IMR-90 (cell line): ENCODE measurements at regions not wholly inside any gene's neighbourhood (a gene's known extent, or its start where the extent isn't known, plus 50 kb on each side); places are given as distances from the start of the nearest gene placed in this dataset.

Experiments used
- ATAC-seq: fragments of 200-7000 bp; cut with Tn5 transposase; 2 replicates; pipeline ENCODE4 v1.9.1; 2020; ENCODE audit warnings: low read depth, mild to moderate bottlenecking, moderate library complexity
- BruUV-seq: library from RNA; stranded (reverse); fragments of 400-500 nt; replicated peaks from 2 replicates; lab custom pipeline; 2021; lab: Mats Ljungman, UMichigan
- CTCF ChIA-PET: fragments of 300-600 bp; formaldehyde crosslinking; extraction: SDS; loops from one replicate; lab custom pipeline; 2021; ENCODE audit warnings: antibody characterized with exemption; lab: Yijun Ruan, JAX
- POLR2A ChIA-PET: fragments of 300-600 bp; sonication (Branson Sonifier 250); formaldehyde crosslinking; loops from one replicate; lab custom pipeline; 2022; ENCODE audit warnings: antibody characterized with exemption; ENCODE audit not compliant: unreplicated experiment; lab: Charles Lee
- DNase-seq: peaks from one replicate; pipeline ENCODE4 v3.0.0; 2013
- H2AFZ ChIP-seq: replicated peaks from 2 replicates; pipeline ENCODE3; 2013; ENCODE audit warnings: low read length, mild to moderate bottlenecking; ENCODE audit not compliant: poor library complexity
- H2AK5ac ChIP-seq: 2 replicates; pipeline ENCODE4 v1.6.1; 2013; ENCODE audit warnings: low read depth, low read length, inconsistent platforms
- H2AK9ac ChIP-seq: replicated peaks from 2 replicates; pipeline ENCODE3; 2013; ENCODE audit warnings: mild to moderate bottlenecking, low read depth, low read length, moderate library complexity; ENCODE audit not compliant: poor library complexity
- H2BK120ac ChIP-seq: 2 replicates; pipeline ENCODE4 v1.6.1; 2013; ENCODE audit warnings: low read depth, low read length, inconsistent platforms
- H2BK15ac ChIP-seq: 3 replicates; pipeline ENCODE4 v1.6.1; 2013; ENCODE audit warnings: low read depth, low read length, inconsistent platforms
- H2BK20ac ChIP-seq: 2 replicates; pipeline ENCODE4 v1.6.1; 2013; ENCODE audit warnings: low read depth, mild to moderate bottlenecking, inconsistent platforms, low read length, moderate library complexity
- H2BK5ac ChIP-seq: 2 replicates; pipeline ENCODE4 v1.6.1; 2013; ENCODE audit warnings: mild to moderate bottlenecking, low read depth, low read length, inconsistent platforms; ENCODE audit not compliant: poor library complexity, severe bottlenecking
- H3K14ac ChIP-seq: replicated peaks from 2 replicates; pipeline ENCODE4 v1.6.1; 2013; ENCODE audit warnings: low read depth, low read length, inconsistent platforms
- H3K18ac ChIP-seq: 2 replicates; pipeline ENCODE4 v1.6.1; 2013; ENCODE audit warnings: low read depth, low read length, control low read depth
- H3K23ac ChIP-seq: 2 replicates; pipeline ENCODE4 v1.6.1; 2013; ENCODE audit warnings: low read depth, low read length, inconsistent platforms
- H3K27ac ChIP-seq: 2 replicates; pipeline ENCODE4 v1.5.1; 2013; ENCODE audit warnings: mild to moderate bottlenecking, control low read depth, low read length; ENCODE audit not compliant: insufficient read depth
- H3K27me3 ChIP-seq: 2 replicates; pipeline ENCODE4 v1.6.1; 2013; ENCODE audit warnings: low read length; ENCODE audit not compliant: control insufficient read depth, insufficient read depth
- H3K36me3 ChIP-seq: 2 replicates; pipeline ENCODE4 v1.6.1; 2013; ENCODE audit warnings: low read length, mixed read lengths; ENCODE audit not compliant: control insufficient read depth, insufficient read depth
- H3K4ac ChIP-seq: 2 replicates; pipeline ENCODE4 v1.6.1; 2013; ENCODE audit warnings: low read depth, low read length, inconsistent platforms
- H3K4me1 ChIP-seq: 2 replicates; pipeline ENCODE4 v1.6.1; 2013; ENCODE audit warnings: low read length, mixed read lengths; ENCODE audit not compliant: control insufficient read depth, insufficient read depth
- H3K4me2 ChIP-seq: 2 replicates; pipeline ENCODE4 v1.6.1; 2013; ENCODE audit warnings: low read depth, mild to moderate bottlenecking, control low read depth, low read length, moderate library complexity
- H3K4me3 ChIP-seq: 2 replicates; pipeline ENCODE4 v1.5.1; 2013; ENCODE audit warnings: low read depth, mild to moderate bottlenecking, control low read depth, low read length, moderate library complexity; ENCODE audit not compliant: insufficient read depth
- H3K56ac ChIP-seq: 2 replicates; pipeline ENCODE4 v1.6.1; 2013; ENCODE audit warnings: low read length, inconsistent platforms; ENCODE audit not compliant: insufficient read depth; ENCODE audit errors: extremely low read depth
- H3K79me1 ChIP-seq, 2 experiments: 2 replicates each; pipeline ENCODE4 v1.6.1; 2013; ENCODE audit warnings: low read length in 2 of 2, inconsistent platforms in 1 of 2, low read depth in 1 of 2
- H3K9ac ChIP-seq: 2 replicates; pipeline ENCODE4 v1.6.1; 2013; ENCODE audit warnings: low read depth, low read length, control low read depth
- H3K9me1 ChIP-seq: 2 replicates; pipeline ENCODE4 v1.6.1; 2013; ENCODE audit warnings: low read length, inconsistent platforms; ENCODE audit not compliant: insufficient read depth
- H3K9me3 ChIP-seq: 2 replicates; pipeline ENCODE4 v1.6.1; 2013; ENCODE audit warnings: low read length; ENCODE audit not compliant: control insufficient read depth, insufficient read depth
- H4K20me1 ChIP-seq: 2 replicates; pipeline ENCODE4 v1.6.1; 2013; ENCODE audit warnings: low read length, inconsistent platforms; ENCODE audit not compliant: insufficient read depth
- H4K5ac ChIP-seq: 2 replicates; pipeline ENCODE4 v1.6.1; 2013; ENCODE audit warnings: mild to moderate bottlenecking, low read depth, low read length, control low read depth
- H4K8ac ChIP-seq, 2 experiments: 2 replicates each; pipeline ENCODE4 v1.6.1; 2013; ENCODE audit warnings: low read depth in 2 of 2, low read length in 2 of 2, control low read depth in 1 of 2, inconsistent platforms in 1 of 2
- H4K91ac ChIP-seq: 2 replicates; pipeline ENCODE4 v1.6.1; 2013; ENCODE audit warnings: low read depth, low read length, inconsistent platforms; ENCODE audit not compliant: insufficient read depth
- BHLHE40 ChIP-seq: fragments of 150-350 bp; IDR thresholded peaks from 2 replicates; pipeline ENCODE4 v1.6.1; 2016; ENCODE audit warnings: mild to moderate bottlenecking, low read depth, low read length
- ELK1 ChIP-seq: fragments of 150-350 bp; IDR thresholded peaks from 2 replicates; pipeline ENCODE4 v1.6.1; 2016; ENCODE audit warnings: low read depth, mild to moderate bottlenecking, low read length, moderate library complexity, borderline replicate concordance
- MAFK ChIP-seq: IDR thresholded peaks from 2 replicates; pipeline ENCODE4 v1.6.1; 2012; ENCODE audit warnings: low read depth, low read length, improper control_type of control experiment
- MAZ ChIP-seq: IDR thresholded peaks from 2 replicates; pipeline ENCODE4 v1.6.1; 2012; ENCODE audit warnings: low read depth, mild to moderate bottlenecking, low read length, improper control_type of control experiment, moderate library complexity, borderline replicate concordance
- POLR2A ChIP-seq: IDR thresholded peaks from 2 replicates; pipeline ENCODE4 v1.6.1; 2012; ENCODE audit warnings: mild to moderate bottlenecking, low read depth, low read length
- RAD21 ChIP-seq: IDR thresholded peaks from 2 replicates; pipeline ENCODE4 v1.6.1; 2012; ENCODE audit warnings: low read length, improper control_type of control experiment
- RCOR1 ChIP-seq: IDR thresholded peaks from 2 replicates; pipeline ENCODE4 v1.6.1; 2012; ENCODE audit warnings: mild to moderate bottlenecking, low read length, improper control_type of control experiment; ENCODE audit not compliant: insufficient replicate concordance
- USF2 ChIP-seq: fragments of 150-350 bp; IDR thresholded peaks from 2 replicates; pipeline ENCODE4 v1.6.1; 2017; ENCODE audit warnings: mild to moderate bottlenecking, antibody characterized with exemption, low read length, low read depth
- WGBS, 2 experiments: methylation state at CpG; one replicate each; pipeline versions ENCODE4 v1.1.5 to v1.1.7; 2013; ENCODE audit warnings: missing lambda C conversion rate in 2 of 2; ENCODE audit not compliant: insufficient read length in 1 of 2; ENCODE audit errors: extremely low coverage in 2 of 2; 5-methylcytosine and 5-hydroxymethylcytosine counted together
- dilution Hi-C: fragments of 300-500 bp; cut with HindIII; formaldehyde crosslinking; loops from one replicate; pipeline ENCODE4 v1.14.3; 2018; ENCODE audit warnings: low sequenced_read_pairs; ENCODE audit not compliant: unreplicated experiment
- in situ Hi-C: fragments of 300-500 bp; cut with MboI; formaldehyde crosslinking; loops from 3 replicates; pipeline ENCODE4 v1.14.3; 2019; ENCODE audit warnings: low sequenced_read_pairs, inconsistent platforms, mixed read lengths
- intact Hi-C: fragments of 100-400 bp; cut with micrococcal nuclease; formaldehyde crosslinking; loops from 2 replicates; pipeline ENCODE4 v1.10.0; 2022

DNA sequence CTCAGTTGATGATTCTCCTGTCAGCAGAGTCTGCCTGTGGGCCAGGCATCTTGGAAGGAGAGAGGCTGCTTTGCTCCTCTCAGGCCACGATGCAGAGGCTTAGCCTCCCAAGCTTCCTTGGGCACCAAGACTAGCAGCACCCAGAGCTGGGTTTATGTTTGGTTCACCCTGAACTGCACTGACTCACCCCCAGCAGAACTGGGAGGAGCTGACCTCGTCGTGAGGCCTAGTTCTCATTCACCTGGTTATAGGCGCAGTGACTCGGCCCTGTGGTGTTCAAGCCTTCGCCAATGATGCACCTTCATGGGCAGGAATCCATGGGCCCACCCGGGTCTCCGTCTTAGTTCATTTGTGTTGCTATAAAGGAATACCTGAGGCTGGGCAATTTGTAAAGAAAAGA, 122.0 kb upstream of the ZNF438 start:
- dilution Hi-C loops (no loop called here), in situ Hi-C loops (no loop called here), intact Hi-C loops (no loop called here)
- H4K8ac ChIP-seq = peak overlapping the region in 1 of 2 experiments; percentile 22; a peak in 1 of 4 replicates
- peaks cover 6% of the 10 kb centered on the region; the same call in 1 of the 2 replicates for H3K9me1 ChIP-seq
- H2BK120ac ChIP-seq = peak overlapping the region; percentile 71
- peak overlapping the region; percentile 77; the same call in 1 of the 2 replicates for H2AK5ac ChIP-seq
- no peak overlapping the region for H2BK5ac ChIP-seq
- peak overlapping the region; percentile 50 for H3K4ac ChIP-seq
- CTCF ChIA-PET = no interaction called here
- H3K36me3 ChIP-seq = no peaks in the 10 kb centered on the region
- TF ChIP-seq RCOR1 = no peak
- TF ChIP-seq ELK1 = no peak
- no peak for TF ChIP-seq BHLHE40
- no peak for TF ChIP-seq RAD21
- TF ChIP-seq MAZ = no peak
- no peak for TF ChIP-seq USF2
- TF ChIP-seq MAFK = no peak
- no peak for TF ChIP-seq POLR2A
- no peak overlapping the region for H3K18ac ChIP-seq
- H2AK9ac ChIP-seq = no peak overlapping the region
- peaks cover 7% of the 10 kb centered on the region for H3K4me1 ChIP-seq
- no peaks in the 10 kb centered on the region; a peak in 1 of 4 replicates for H3K79me1 ChIP-seq
- DNase-seq (no peak), ATAC-seq (no peak)
- H3K14ac ChIP-seq = peak overlapping the region; percentile 66
- no peaks in the 10 kb centered on the region for H3K9me3 ChIP-seq
- no TSS peak for BruUV-seq
- H2BK15ac ChIP-seq = 0 out of 3 replicates have a peak overlapping the region, but pooled peaks have one; percentile 58
- POLR2A ChIA-PET = no interaction called here
- no peak overlapping the region for H3K23ac ChIP-seq
- no peaks in the 10 kb centered on the region for H3K27me3 ChIP-seq
- H2AFZ ChIP-seq = no peak overlapping the region
- H2BK20ac ChIP-seq = peak overlapping the region; percentile 74
- H4K5ac ChIP-seq = no peak overlapping the region
- H3K4me3 ChIP-seq = no peak overlapping the region
- WGBS, 2 experiments = 93% methylated on average over 7 of the region's 8 CpGs; no CpG with 5 or more reads in 1 of the 2 experiments
- no peak overlapping the region for H3K56ac ChIP-seq
- H3K4me2 ChIP-seq = no peak overlapping the region
- no peaks in the 10 kb centered on the region for H4K20me1 ChIP-seq
- no peak overlapping the region for H3K9ac ChIP-seq
- peak overlapping the region; percentile 24 for H4K91ac ChIP-seq
- no peak overlapping the region for H3K27ac ChIP-seq
